ENCODE measurements at regions not wholly inside any gene's neighbourhood (a gene's known extent, or its start where the extent isn't known, plus 50 kb on each side); places are given as distances from the start of the nearest gene placed in this dataset.

DNA sequence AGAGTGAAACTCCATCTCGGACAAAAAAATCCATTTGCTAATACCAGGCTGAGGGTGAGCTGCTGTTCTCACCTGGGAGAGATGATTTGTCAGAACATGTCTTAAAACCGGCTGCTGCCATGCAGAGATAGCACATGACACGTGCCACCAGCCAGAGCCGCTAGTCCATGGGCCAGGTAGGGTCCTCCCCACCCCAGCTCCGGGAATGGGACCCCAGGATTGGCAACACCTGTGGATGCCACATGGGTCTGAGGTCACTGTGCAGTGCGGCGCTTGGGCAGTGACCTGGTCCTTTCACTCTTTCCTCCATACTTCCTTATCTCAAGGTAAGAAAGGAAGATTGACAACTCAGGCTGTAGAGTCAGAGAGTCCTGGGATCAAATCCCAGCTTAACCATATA, 393.3 kb upstream of the TNRC6C start:
- H3K36me3 ChIP-seq = no peaks in the 10 kb centered on the region
- H3K4me3 ChIP-seq (ENCODE audit: low read depth in 1 of 2, low read length in 1 of 2) = no peak overlapping the region
- no peaks in the 10 kb centered on the region for H3K9me3 ChIP-seq
- peaks cover 14% of the 10 kb centered on the region for H3K27me3 ChIP-seq
- no peak overlapping the region for H3K27ac ChIP-seq
- TF ChIP-seq CTCF (IDR thresholded peaks at IDR 0.05) = no peak
- no peaks in the 10 kb centered on the region for H3K4me1 ChIP-seq (ENCODE audit: control insufficient read depth in 1 of 2, insufficient read depth in 1 of 2, low read depth in 1 of 2, low read length in 1 of 2)

GRCh38 chr17:77566151-77566550, 392.4 kb upstream of the TNRC6C start:
- Histone ChIP-seq H3K27ac (no peak overlapping the region), H3K4me1 (ENCODE audit: control insufficient read depth in 1 of 2, insufficient read depth in 1 of 2, low read depth in 1 of 2, low read length in 1 of 2) (peaks cover 0 to 2% of the 10 kb centered on the region in 2 experiments), H3K27me3 (peaks cover 23% of the 10 kb centered on the region), H3K9me3 (no peaks in the 10 kb centered on the region), H3K4me3 (ENCODE audit: low read depth in 1 of 2, low read length in 1 of 2) (no peak overlapping the region), H3K36me3 (no peaks in the 10 kb centered on the region)
- TF ChIP-seq CTCF (IDR thresholded peaks at IDR 0.05) = no peak

DNA sequence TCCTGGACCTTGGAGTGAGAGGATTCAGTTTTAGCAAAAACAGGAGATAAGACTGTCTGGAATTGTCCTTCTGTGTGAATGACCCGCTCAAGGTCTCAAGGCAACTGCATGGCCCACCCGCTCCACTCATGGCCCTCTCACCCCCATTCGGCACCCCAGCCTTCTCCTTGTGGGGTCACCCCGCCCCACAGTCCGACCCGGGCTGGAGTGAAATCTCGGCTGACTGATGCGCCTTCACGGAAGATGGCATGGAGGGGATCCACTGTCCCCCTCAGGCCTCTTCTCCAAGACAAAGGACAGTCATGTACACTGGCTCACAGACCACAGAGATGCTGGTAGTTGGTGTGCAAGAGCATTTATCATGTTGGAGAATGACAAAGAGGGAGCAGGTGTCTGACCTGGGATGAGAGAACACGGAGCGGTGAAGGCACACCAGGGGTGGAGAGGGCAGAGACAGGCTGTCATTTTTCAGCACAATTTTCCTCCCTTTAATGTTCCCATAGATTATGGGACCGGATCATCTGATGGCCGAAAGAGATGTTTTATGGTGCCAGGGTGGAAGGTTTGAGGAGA, 391.9 kb upstream of the TNRC6C start:
- Histone ChIP-seq H3K9me3 (no peaks in the 10 kb centered on the region), H3K4me3 (ENCODE audit: low read depth in 1 of 2, low read length in 1 of 2) (no peak overlapping the region), H3K4me1 (ENCODE audit: control insufficient read depth in 1 of 2, insufficient read depth in 1 of 2, low read depth in 1 of 2, low read length in 1 of 2) (peaks cover 4 to 7% of the 10 kb centered on the region in 2 experiments), H3K36me3 (no peaks in the 10 kb centered on the region), H3K27ac (no peak overlapping the region), H3K27me3 (peaks cover 28% of the 10 kb centered on the region)
- no peak for TF ChIP-seq CTCF (IDR thresholded peaks at IDR 0.05)

GRCh38 chr17:77568540-77568939, 390.0 kb upstream of the TNRC6C start:
- Histone ChIP-seq H3K36me3 (no peaks in the 10 kb centered on the region), H3K27ac (no peak overlapping the region), H3K9me3 (no peaks in the 10 kb centered on the region), H3K4me3 (ENCODE audit: low read depth in 1 of 2, low read length in 1 of 2) (no peak overlapping the region), H3K27me3 (peaks cover 45% of the 10 kb centered on the region), H3K4me1 (ENCODE audit: control insufficient read depth in 1 of 2, insufficient read depth in 1 of 2, low read depth in 1 of 2, low read length in 1 of 2) (peaks cover 11 to 14% of the 10 kb centered on the region in 2 experiments)
- no peak for TF ChIP-seq CTCF (IDR thresholded peaks at IDR 0.05)

GRCh38 chr17:77569846-77570564, 388.5 kb upstream of the TNRC6C start:
- H3K27me3 ChIP-seq = peaks cover 45% of the 10 kb centered on the region
- H3K4me3 ChIP-seq (ENCODE audit: low read depth in 1 of 2, low read length in 1 of 2) = no peak overlapping the region
- H3K36me3 ChIP-seq = no peaks in the 10 kb centered on the region
- no peak for TF ChIP-seq CTCF (IDR thresholded peaks at IDR 0.05)
- H3K27ac ChIP-seq = no peak overlapping the region
- H3K4me1 ChIP-seq (ENCODE audit: control insufficient read depth in 1 of 2, insufficient read depth in 1 of 2, low read depth in 1 of 2, low read length in 1 of 2) = peaks cover 11 to 14% of the 10 kb centered on the region in 2 experiments
- no peaks in the 10 kb centered on the region for H3K9me3 ChIP-seq

Data from neutrophil (primary cell).